WTC11 (cell line): ENCODE measurements at regions not wholly inside any gene's neighbourhood (a gene's known extent, or its start where the extent isn't known, plus 50 kb on each side); places are given as distances from the start of the nearest gene placed in this dataset.

Source experiments
- CTCF ChIP-seq: fragments of 200-600 bp; IDR thresholded peaks from 2 replicates; pipeline ENCODE4 v1.8.0; 2022; ENCODE audit warnings: antibody characterized with exemption
- HMGXB4 ChIP-seq: sonication (generic); formaldehyde crosslinking; IDR thresholded peaks from 2 replicates; pipeline ENCODE4 v1.8.1; 2023; ENCODE audit warnings: mild to moderate bottlenecking, moderate library complexity, missing genetic modification reagents
- IRF2 ChIP-seq: sonication (generic); formaldehyde crosslinking; IDR thresholded peaks from 2 replicates; pipeline ENCODE4 v1.8.0; 2022; ENCODE audit warnings: low read depth, missing genetic modification reagents, borderline replicate concordance
- STAT6 ChIP-seq: sonication (generic); formaldehyde crosslinking; conservative IDR thresholded peaks from 2 replicates; pipeline ENCODE4 v1.8.1; 2023; ENCODE audit warnings: mild to moderate bottlenecking, low read depth, missing genetic modification reagents, moderate library complexity
- TCF7 ChIP-seq: sonication (generic); formaldehyde crosslinking; IDR thresholded peaks from 2 replicates; pipeline ENCODE4 v1.8.0; 2022; ENCODE audit warnings: mild to moderate bottlenecking, low read depth, missing genetic modification reagents, moderate library complexity
- ZNF232 ChIP-seq: sonication (generic); formaldehyde crosslinking; IDR thresholded peaks from 2 replicates; pipeline ENCODE4 v1.8.0; 2022; ENCODE audit warnings: mild to moderate bottlenecking, missing genetic modification reagents
- ZNF425 ChIP-seq: fragments of 250-450 bp; sonication (Bioruptor Pico); conservative IDR thresholded peaks from 2 replicates; pipeline ENCODE4 v1.9.0; 2021; ENCODE audit warnings: mild to moderate bottlenecking
- TF ChIP-seq, protein P1 (sequence below): sonication (generic); formaldehyde crosslinking; IDR thresholded peaks from 2 replicates; pipeline ENCODE4 v1.8.0; 2023; ENCODE audit warnings: missing genetic modification reagents, mild to moderate bottlenecking, borderline replicate concordance

DNA sequence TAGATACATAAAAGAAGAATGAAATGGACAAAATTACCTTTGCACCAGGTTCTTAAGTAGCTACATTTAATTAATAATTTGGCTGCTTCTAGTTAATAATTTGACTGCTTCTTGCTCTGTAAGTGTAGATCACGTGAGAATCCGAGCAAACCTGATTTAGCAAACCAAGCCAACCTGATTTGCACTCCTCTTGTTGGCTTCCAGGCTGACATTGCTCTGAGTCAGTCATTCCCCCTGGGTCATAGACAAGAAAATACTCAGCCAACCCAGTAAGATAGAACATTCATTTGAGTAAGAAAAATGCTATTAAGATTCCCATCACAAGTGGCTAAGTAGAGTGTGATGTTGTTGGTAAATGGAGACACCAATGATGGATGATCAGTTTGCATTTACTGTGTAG, 304.1 kb downstream of the C11orf87 start:
- TF ChIP-seq ZNF232 (CRISPR knock-in tag), result no peak
- no peak for TF ChIP-seq HMGXB4 (CRISPR knock-in tag)
- TF ChIP-seq IRF2, result no peak
- no peak for TF ChIP-seq CTCF
- TF ChIP-seq ZNF425 (CRISPR knock-in tag), result no peak
- TF ChIP-seq, protein P1, sequence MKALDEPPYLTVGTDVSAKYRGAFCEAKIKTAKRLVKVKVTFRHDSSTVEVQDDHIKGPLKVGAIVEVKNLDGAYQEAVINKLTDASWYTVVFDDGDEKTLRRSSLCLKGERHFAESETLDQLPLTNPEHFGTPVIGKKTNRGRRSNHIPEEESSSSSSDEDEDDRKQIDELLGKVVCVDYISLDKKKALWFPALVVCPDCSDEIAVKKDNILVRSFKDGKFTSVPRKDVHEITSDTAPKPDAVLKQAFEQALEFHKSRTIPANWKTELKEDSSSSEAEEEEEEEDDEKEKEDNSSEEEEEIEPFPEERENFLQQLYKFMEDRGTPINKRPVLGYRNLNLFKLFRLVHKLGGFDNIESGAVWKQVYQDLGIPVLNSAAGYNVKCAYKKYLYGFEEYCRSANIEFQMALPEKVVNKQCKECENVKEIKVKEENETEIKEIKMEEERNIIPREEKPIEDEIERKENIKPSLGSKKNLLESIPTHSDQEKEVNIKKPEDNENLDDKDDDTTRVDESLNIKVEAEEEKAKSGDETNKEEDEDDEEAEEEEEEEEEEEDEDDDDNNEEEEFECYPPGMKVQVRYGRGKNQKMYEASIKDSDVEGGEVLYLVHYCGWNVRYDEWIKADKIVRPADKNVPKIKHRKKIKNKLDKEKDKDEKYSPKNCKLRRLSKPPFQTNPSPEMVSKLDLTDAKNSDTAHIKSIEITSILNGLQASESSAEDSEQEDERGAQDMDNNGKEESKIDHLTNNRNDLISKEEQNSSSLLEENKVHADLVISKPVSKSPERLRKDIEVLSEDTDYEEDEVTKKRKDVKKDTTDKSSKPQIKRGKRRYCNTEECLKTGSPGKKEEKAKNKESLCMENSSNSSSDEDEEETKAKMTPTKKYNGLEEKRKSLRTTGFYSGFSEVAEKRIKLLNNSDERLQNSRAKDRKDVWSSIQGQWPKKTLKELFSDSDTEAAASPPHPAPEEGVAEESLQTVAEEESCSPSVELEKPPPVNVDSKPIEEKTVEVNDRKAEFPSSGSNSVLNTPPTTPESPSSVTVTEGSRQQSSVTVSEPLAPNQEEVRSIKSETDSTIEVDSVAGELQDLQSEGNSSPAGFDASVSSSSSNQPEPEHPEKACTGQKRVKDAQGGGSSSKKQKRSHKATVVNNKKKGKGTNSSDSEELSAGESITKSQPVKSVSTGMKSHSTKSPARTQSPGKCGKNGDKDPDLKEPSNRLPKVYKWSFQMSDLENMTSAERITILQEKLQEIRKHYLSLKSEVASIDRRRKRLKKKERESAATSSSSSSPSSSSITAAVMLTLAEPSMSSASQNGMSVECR (CRISPR knock-in tag), result no peak
- TF ChIP-seq TCF7 (CRISPR knock-in tag), result no peak
- TF ChIP-seq STAT6 (CRISPR knock-in tag), result no peak
